Keratinocyte (primary cell): ENCODE measurements at regions not wholly inside any gene's neighbourhood (a gene's known extent, or its start where the extent isn't known, plus 50 kb on each side); places are given as distances from the start of the nearest gene placed in this dataset.

Experiments
- DNase-seq: peaks from one replicate; pipeline ENCODE4 v3.0.0-alpha.2; 2011; ENCODE audit warnings: low read depth, missing footprints, low spot score
- FAIRE-seq: peaks from 2 replicates; lab custom pipeline; 2011; peaks lifted over from hg19 to GRCh38; lab: Jason Lieb, UNC
- H2AFZ ChIP-seq: 2 replicates; pipeline ENCODE4 v1.6.0; 2012; ENCODE audit warnings: low read length, control low read depth, inconsistent platforms; ENCODE audit not compliant: control insufficient read depth
- H3K27ac ChIP-seq: 2 replicates; pipeline ENCODE4 v1.5.1; 2011; ENCODE audit warnings: low read length; ENCODE audit not compliant: control insufficient read depth, insufficient read depth
- H3K27me3 ChIP-seq: 3 replicates; pipeline ENCODE4 v1.6.0; 2011; ENCODE audit warnings: low read length; ENCODE audit not compliant: control insufficient read depth, insufficient read depth; ENCODE audit errors: extremely low read depth
- H3K36me3 ChIP-seq, 2 experiments: 2 replicates in 1 of 2; 3 replicates in 1 of 2; pipeline ENCODE4 v1.5.1; 2011; ENCODE audit warnings: low read length in 2 of 2, mild to moderate bottlenecking in 1 of 2; ENCODE audit not compliant: control insufficient read depth in 2 of 2, insufficient read depth in 2 of 2; ENCODE audit errors: extremely low read depth in 1 of 2
- H3K4me1 ChIP-seq: 3 replicates; pipeline ENCODE4 v1.5.1; 2011; ENCODE audit warnings: low read length; ENCODE audit not compliant: control insufficient read depth, insufficient read depth; ENCODE audit errors: extremely low read depth
- H3K4me2 ChIP-seq: 3 replicates; pipeline ENCODE4 v1.6.0; 2011; ENCODE audit warnings: low read depth, low read length; ENCODE audit not compliant: control insufficient read depth, insufficient read depth; ENCODE audit errors: extremely low read depth
- H3K4me3 ChIP-seq, 3 experiments: fragments of 200-600 bp in 1 of 3; sonication (generic) in 1 of 3; 2 replicates in 2 of 3; 3 replicates in 1 of 3; pipeline ENCODE4 v1.5.1; 2011 to 2016; ENCODE audit warnings: low read length in 3 of 3, mild to moderate bottlenecking in 3 of 3, control low read depth in 2 of 3, inconsistent platforms in 1 of 3, low read depth in 1 of 3, mixed read lengths in 1 of 3, mixed run types in 1 of 3, moderate library complexity in 1 of 3; ENCODE audit not compliant: control insufficient read depth in 2 of 3, insufficient read depth in 2 of 3; ENCODE audit errors: extremely low read depth in 1 of 3
- H3K79me2 ChIP-seq: 2 replicates; pipeline ENCODE4 v1.6.0; 2012; ENCODE audit warnings: low read length; ENCODE audit not compliant: control insufficient read depth, insufficient read depth
- H3K9ac ChIP-seq: 3 replicates; pipeline ENCODE4 v1.6.0; 2011; ENCODE audit warnings: low read length; ENCODE audit not compliant: control insufficient read depth, insufficient read depth; ENCODE audit errors: extremely low read depth
- H3K9me1 ChIP-seq: 3 replicates; pipeline ENCODE4 v1.6.0; 2011; ENCODE audit warnings: low read length; ENCODE audit not compliant: control insufficient read depth, insufficient read depth; ENCODE audit errors: extremely low read depth
- H3K9me3 ChIP-seq: 2 replicates; pipeline ENCODE4 v1.5.1; 2012; ENCODE audit warnings: low read depth, low read length; ENCODE audit not compliant: control insufficient read depth
- H4K20me1 ChIP-seq: 3 replicates; pipeline ENCODE4 v1.6.0; 2011; ENCODE audit warnings: low read length; ENCODE audit not compliant: control insufficient read depth, insufficient read depth; ENCODE audit errors: extremely low read depth
- CTCF ChIP-seq, 3 experiments: IDR thresholded peaks in 1 of 3; conservative IDR thresholded peaks in 1 of 3; optimal IDR thresholded peaks in 1 of 3; 2 replicates in 2 of 3; 3 replicates in 1 of 3; pipeline versions ENCODE3 to v1.5.1; 2011; ENCODE audit warnings: low read length in 3 of 3, mild to moderate bottlenecking in 3 of 3, moderate library complexity in 2 of 3, control low read depth in 1 of 3, inconsistent platforms in 1 of 3; ENCODE audit not compliant: insufficient read depth in 2 of 3; ENCODE audit errors: extremely low read depth in 1 of 3
- EZH2 ChIP-seq: IDR thresholded peaks from one replicate; pipeline ENCODE4 v1.6.1; 2012; ENCODE audit warnings: inconsistent platforms, mild to moderate bottlenecking, low read length, moderate library complexity
- dilution Hi-C: fragments of 300-500 bp; cut with MboI; formaldehyde crosslinking; loops from one replicate; pipeline ENCODE4 v1.7.0; 2020; ENCODE audit warnings: low sequenced_read_pairs; ENCODE audit not compliant: extremely low pct_ligation_motif_present

GRCh38 chr2:107001964-107002696, 116.2 kb upstream of the ST6GAL2 start:
- FAIRE-seq (no peak), DNase-seq (no peak)
- Histone ChIP-seq H4K20me1 (no peaks in the 10 kb centered on the region), H3K4me3 (no peak overlapping the region), H3K4me1 (no peaks in the 10 kb centered on the region), H2AFZ (no peak overlapping the region), H3K36me3 (no peaks in the 10 kb centered on the region), H3K9me3 (peaks cover 2% of the 10 kb centered on the region), H3K79me2 (no peaks in the 10 kb centered on the region), H3K9me1 (no peaks in the 10 kb centered on the region), H3K9ac (no peak overlapping the region), H3K27ac (no peak overlapping the region), H3K4me2 (no peak overlapping the region), H3K27me3 (no peaks in the 10 kb centered on the region)
- dilution Hi-C loops: no loop called here
- TF ChIP-seq CTCF (optimal IDR thresholded peaks at IDR 0.05 in 1 of 3, IDR thresholded peaks at IDR 0.05 in 1 of 3, conservative IDR thresholded peaks at IDR 0.05 in 1 of 3; ENCODE audit: extremely low read depth in 1 of 3, insufficient read depth in 2 of 3, low read length in 3 of 3) (no peak), EZH2 (no peak)

GRCh38 chr2:107002735-107003134, 116.8 kb upstream of the ST6GAL2 start:
- FAIRE-seq: no peak

More at GRCh38 chr2:107002735-107003134, 116.8 kb upstream of the ST6GAL2 start:
- H3K79me2 ChIP-seq: no peaks in the 10 kb centered on the region
- H2AFZ ChIP-seq: no peak overlapping the region
- H4K20me1 ChIP-seq: no peaks in the 10 kb centered on the region
- no peak for DNase-seq
- H3K9ac ChIP-seq: no peak overlapping the region
- no peaks in the 10 kb centered on the region for H3K36me3 ChIP-seq
- H3K4me2 ChIP-seq: no peak overlapping the region
- no peaks in the 10 kb centered on the region for H3K9me1 ChIP-seq
- no peaks in the 10 kb centered on the region for H3K4me1 ChIP-seq
- no peak overlapping the region for H3K27ac ChIP-seq
- no peak overlapping the region for H3K4me3 ChIP-seq
- dilution Hi-C loops: no loop called here
- TF ChIP-seq EZH2 (no peak), CTCF (optimal IDR thresholded peaks at IDR 0.05 in 1 of 3, IDR thresholded peaks at IDR 0.05 in 1 of 3, conservative IDR thresholded peaks at IDR 0.05 in 1 of 3; ENCODE audit: extremely low read depth in 1 of 3, insufficient read depth in 2 of 3, low read length in 3 of 3) (no peak)
- H3K27me3 ChIP-seq: no peaks in the 10 kb centered on the region
- H3K9me3 ChIP-seq: peaks cover 2% of the 10 kb centered on the region
